K562 (cell line): ENCODE measurements at regions not wholly inside any gene's neighbourhood (a gene's known extent, or its start where the extent isn't known, plus 50 kb on each side); places are given as distances from the start of the nearest gene placed in this dataset.

ENCODE experiments used
- SMARCA4 ChIP-seq: fragments of 450-650 bp; IDR thresholded peaks from 2 replicates; pipeline ENCODE4 v1.6.1; 2016
- ZNF75A ChIP-seq: fragments of 450-650 bp; formaldehyde crosslinking; IDR thresholded peaks from 2 replicates; pipeline ENCODE4 v1.4.0; 2020; ENCODE audit warnings: mild to moderate bottlenecking
- ZZZ3 ChIP-seq: fragments of 450-650 bp; IDR thresholded peaks from 2 replicates; pipeline ENCODE4 v1.6.1; 2016; ENCODE audit warnings: antibody characterized with exemption, mild to moderate bottlenecking, moderate library complexity
- TF ChIP-seq, protein P1 (sequence below): fragments of 200-600 bp; sonication (generic); IDR thresholded peaks from one replicate; pipeline ENCODE4 v1.6.1; 2012; ENCODE audit warnings: mild to moderate bottlenecking, low read depth, low read length, inconsistent platforms

DNA sequence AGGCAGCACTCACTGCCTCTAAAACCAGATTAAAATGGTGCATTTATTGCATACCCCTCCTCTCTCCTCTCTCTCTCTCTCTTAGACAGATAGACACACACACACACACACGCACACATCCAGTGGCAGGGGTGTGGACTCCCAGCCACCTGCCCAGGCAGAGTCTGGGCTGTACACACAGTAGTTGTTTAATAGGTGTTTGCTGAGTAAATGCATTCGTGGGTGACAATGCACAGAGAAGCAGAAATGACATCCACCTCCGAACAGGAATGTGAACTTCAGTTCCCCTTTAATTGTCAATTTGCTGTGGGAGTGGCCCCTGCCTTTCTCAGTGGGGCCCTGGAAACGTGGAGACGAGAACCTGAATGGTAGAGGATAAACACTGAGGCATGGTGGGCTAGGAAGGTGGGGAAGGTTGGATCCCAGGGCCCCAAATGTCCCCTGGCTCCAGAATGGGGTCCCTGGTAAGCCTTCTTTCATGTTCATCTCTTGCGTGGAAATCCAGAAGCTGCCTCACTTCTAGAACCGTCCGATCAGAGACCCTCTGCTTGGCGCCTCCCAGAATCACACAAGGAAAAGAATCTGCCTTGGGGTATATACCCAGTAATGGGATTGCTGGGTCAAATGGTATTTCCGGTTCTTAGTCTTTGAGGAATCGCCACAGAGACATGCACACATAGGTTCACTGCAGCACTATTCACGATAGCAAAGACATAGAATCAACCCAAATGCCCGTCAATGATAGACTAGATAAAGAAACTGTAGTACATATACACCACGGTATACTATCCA, 58.5 kb upstream of the ECHDC3 start (continued):
- TF ChIP-seq, protein P1, sequence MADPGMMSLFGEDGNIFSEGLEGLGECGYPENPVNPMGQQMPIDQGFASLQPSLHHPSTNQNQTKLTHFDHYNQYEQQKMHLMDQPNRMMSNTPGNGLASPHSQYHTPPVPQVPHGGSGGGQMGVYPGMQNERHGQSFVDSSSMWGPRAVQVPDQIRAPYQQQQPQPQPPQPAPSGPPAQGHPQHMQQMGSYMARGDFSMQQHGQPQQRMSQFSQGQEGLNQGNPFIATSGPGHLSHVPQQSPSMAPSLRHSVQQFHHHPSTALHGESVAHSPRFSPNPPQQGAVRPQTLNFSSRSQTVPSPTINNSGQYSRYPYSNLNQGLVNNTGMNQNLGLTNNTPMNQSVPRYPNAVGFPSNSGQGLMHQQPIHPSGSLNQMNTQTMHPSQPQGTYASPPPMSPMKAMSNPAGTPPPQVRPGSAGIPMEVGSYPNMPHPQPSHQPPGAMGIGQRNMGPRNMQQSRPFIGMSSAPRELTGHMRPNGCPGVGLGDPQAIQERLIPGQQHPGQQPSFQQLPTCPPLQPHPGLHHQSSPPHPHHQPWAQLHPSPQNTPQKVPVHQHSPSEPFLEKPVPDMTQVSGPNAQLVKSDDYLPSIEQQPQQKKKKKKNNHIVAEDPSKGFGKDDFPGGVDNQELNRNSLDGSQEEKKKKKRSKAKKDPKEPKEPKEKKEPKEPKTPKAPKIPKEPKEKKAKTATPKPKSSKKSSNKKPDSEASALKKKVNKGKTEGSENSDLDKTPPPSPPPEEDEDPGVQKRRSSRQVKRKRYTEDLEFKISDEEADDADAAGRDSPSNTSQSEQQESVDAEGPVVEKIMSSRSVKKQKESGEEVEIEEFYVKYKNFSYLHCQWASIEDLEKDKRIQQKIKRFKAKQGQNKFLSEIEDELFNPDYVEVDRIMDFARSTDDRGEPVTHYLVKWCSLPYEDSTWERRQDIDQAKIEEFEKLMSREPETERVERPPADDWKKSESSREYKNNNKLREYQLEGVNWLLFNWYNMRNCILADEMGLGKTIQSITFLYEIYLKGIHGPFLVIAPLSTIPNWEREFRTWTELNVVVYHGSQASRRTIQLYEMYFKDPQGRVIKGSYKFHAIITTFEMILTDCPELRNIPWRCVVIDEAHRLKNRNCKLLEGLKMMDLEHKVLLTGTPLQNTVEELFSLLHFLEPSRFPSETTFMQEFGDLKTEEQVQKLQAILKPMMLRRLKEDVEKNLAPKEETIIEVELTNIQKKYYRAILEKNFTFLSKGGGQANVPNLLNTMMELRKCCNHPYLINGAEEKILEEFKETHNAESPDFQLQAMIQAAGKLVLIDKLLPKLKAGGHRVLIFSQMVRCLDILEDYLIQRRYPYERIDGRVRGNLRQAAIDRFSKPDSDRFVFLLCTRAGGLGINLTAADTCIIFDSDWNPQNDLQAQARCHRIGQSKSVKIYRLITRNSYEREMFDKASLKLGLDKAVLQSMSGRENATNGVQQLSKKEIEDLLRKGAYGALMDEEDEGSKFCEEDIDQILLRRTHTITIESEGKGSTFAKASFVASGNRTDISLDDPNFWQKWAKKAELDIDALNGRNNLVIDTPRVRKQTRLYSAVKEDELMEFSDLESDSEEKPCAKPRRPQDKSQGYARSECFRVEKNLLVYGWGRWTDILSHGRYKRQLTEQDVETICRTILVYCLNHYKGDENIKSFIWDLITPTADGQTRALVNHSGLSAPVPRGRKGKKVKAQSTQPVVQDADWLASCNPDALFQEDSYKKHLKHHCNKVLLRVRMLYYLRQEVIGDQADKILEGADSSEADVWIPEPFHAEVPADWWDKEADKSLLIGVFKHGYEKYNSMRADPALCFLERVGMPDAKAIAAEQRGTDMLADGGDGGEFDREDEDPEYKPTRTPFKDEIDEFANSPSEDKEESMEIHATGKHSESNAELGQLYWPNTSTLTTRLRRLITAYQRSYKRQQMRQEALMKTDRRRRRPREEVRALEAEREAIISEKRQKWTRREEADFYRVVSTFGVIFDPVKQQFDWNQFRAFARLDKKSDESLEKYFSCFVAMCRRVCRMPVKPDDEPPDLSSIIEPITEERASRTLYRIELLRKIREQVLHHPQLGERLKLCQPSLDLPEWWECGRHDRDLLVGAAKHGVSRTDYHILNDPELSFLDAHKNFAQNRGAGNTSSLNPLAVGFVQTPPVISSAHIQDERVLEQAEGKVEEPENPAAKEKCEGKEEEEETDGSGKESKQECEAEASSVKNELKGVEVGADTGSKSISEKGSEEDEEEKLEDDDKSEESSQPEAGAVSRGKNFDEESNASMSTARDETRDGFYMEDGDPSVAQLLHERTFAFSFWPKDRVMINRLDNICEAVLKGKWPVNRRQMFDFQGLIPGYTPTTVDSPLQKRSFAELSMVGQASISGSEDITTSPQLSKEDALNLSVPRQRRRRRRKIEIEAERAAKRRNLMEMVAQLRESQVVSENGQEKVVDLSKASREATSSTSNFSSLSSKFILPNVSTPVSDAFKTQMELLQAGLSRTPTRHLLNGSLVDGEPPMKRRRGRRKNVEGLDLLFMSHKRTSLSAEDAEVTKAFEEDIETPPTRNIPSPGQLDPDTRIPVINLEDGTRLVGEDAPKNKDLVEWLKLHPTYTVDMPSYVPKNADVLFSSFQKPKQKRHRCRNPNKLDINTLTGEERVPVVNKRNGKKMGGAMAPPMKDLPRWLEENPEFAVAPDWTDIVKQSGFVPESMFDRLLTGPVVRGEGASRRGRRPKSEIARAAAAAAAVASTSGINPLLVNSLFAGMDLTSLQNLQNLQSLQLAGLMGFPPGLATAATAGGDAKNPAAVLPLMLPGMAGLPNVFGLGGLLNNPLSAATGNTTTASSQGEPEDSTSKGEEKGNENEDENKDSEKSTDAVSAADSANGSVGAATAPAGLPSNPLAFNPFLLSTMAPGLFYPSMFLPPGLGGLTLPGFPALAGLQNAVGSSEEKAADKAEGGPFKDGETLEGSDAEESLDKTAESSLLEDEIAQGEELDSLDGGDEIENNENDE = no peak
- TF ChIP-seq ZNF75A (CRISPR knock-in tag) = no peak
- TF ChIP-seq SMARCA4 = no peak
- no peak for TF ChIP-seq ZZZ3
